CD8-positive, alpha-beta memory T cell (primary cell): ENCODE measurements at regions not wholly inside any gene's neighbourhood (a gene's known extent, or its start where the extent isn't known, plus 50 kb on each side); places are given as distances from the start of the nearest gene placed in this dataset.

Experiments used
- CTCF ChIA-PET: fragments of 350-600 bp; sonication (Branson Sonifier 250); formaldehyde crosslinking; loops from one replicate; lab custom pipeline; 2021; ENCODE audit warnings: antibody characterized with exemption; lab: Charles Lee
- POLR2A ChIA-PET: fragments of 350-600 bp; sonication (Branson Sonifier 250); formaldehyde crosslinking; loops from one replicate; lab custom pipeline; 2021; ENCODE audit warnings: antibody characterized with exemption; lab: Charles Lee
- DNase-seq, 5 donors: peaks; one replicate each; pipeline versions ENCODE4 v3.0.0 to v3.0.0-alpha.2; 2020 to 2022; ENCODE audit warnings: mixed read lengths in 1 of 5
- H3K27ac ChIP-seq: one replicate; pipeline ENCODE4 v1.7.0; 2013; ENCODE audit warnings: low read depth, mild to moderate bottlenecking, low read length, moderate library complexity
- H3K27me3 ChIP-seq: 2 replicates; pipeline ENCODE4 v1.7.0; 2013; ENCODE audit warnings: low read length, mild to moderate bottlenecking; ENCODE audit not compliant: insufficient read depth, poor library complexity, severe bottlenecking
- H3K36me3 ChIP-seq: 2 replicates; pipeline ENCODE4 v1.7.0; 2013; ENCODE audit warnings: mild to moderate bottlenecking, low read length, moderate library complexity; ENCODE audit not compliant: insufficient read depth
- H3K4me1 ChIP-seq: 2 replicates; pipeline ENCODE4 v1.7.0; 2013; ENCODE audit warnings: mild to moderate bottlenecking, low read length, moderate library complexity; ENCODE audit not compliant: insufficient read depth
- H3K4me3 ChIP-seq: 2 replicates; pipeline ENCODE4 v1.7.0; 2013; ENCODE audit warnings: mild to moderate bottlenecking, low read length
- H3K9me3 ChIP-seq: 2 replicates; pipeline ENCODE4 v1.7.0; 2013; ENCODE audit warnings: mild to moderate bottlenecking, low read length
- H3K27ac Mint-ChIP-seq, 8 donors: one replicate each; pipeline ENCODE4 v1.8.0; 2020 to 2021; ENCODE audit warnings: mixed read lengths in 8 of 8, mild to moderate bottlenecking in 6 of 8, inconsistent platforms in 3 of 8, moderate library complexity in 3 of 8
- H3K27me3 Mint-ChIP-seq, 2 donors: one replicate each; pipeline ENCODE4 v1.8.0; 2020 to 2021; ENCODE audit warnings: mixed read lengths in 2 of 2, mild to moderate bottlenecking in 1 of 2, moderate library complexity in 1 of 2
- H3K36me3 Mint-ChIP-seq, 3 donors: one replicate each; pipeline ENCODE4 v1.8.0; 2020 to 2021; ENCODE audit warnings: mixed read lengths in 3 of 3, inconsistent platforms in 1 of 3, mild to moderate bottlenecking in 1 of 3
- H3K4me1 Mint-ChIP-seq, 3 donors: one replicate each; pipeline ENCODE4 v1.8.0; 2020 to 2021; ENCODE audit warnings: mixed read lengths in 3 of 3, inconsistent platforms in 1 of 3, mild to moderate bottlenecking in 1 of 3
- H3K4me3 Mint-ChIP-seq, 7 donors: one replicate each; pipeline ENCODE4 v1.8.0; 2020 to 2021; ENCODE audit warnings: mixed read lengths in 7 of 7, mild to moderate bottlenecking in 6 of 7, moderate library complexity in 4 of 7, inconsistent platforms in 2 of 7
- H3K9me3 Mint-ChIP-seq, 5 donors: one replicate each; pipeline ENCODE4 v1.8.0; 2020 to 2022; ENCODE audit warnings: mixed read lengths in 5 of 5, mild to moderate bottlenecking in 3 of 5, moderate library complexity in 2 of 5, inconsistent platforms in 1 of 5

DNA sequence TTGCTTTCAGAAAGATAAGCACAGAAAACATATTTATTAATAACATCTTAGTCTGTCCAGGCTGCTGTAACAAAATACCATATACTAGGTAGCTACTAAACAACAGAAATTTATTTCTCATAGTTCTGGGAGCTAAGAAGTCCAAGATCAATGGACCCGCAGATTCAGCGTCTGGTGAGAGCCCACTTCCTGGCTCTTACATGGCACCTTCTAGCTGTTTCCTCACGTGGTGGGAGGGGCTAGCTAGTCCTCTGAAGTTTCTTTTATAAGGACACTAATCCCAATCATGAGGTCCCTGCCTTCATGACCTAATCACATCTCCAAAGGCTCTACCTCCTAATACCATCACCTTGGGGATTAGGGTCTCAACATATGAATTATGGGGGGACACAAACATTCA, 57.2 kb upstream of the AFF2 start:
- no peaks in the 10 kb centered on the region for H3K27me3 Mint-ChIP-seq

DNA sequence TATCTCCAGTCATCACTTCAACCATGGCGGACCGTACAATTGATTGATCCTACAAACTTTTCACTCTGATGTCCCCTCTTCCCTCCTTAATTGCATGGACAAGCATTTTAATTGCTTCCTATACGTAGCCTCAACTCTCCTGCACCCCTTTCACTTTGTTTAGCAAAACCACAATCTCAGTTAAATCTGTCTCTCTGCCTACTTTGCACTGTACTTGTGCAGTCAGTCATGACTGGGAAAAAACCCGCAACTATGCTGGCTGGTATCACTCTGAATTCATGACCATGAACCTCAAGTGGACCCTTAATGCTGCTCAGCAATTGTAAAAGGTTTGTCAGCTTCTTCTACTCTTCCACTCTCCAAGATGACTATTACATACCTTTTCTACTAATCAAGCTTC, 51.7 kb upstream of the AFF2 start:
- Histone ChIP-seq H3K27ac (no peak overlapping the region), H3K36me3 (no peaks in the 10 kb centered on the region), H3K4me1 (no peaks in the 10 kb centered on the region), H3K9me3 (no peaks in the 10 kb centered on the region), H3K4me3 (no peak overlapping the region), H3K27me3 (no peaks in the 10 kb centered on the region)
- no peak overlapping the region for H3K4me3 Mint-ChIP-seq
- H3K27me3 Mint-ChIP-seq = no peaks in the 10 kb centered on the region
- ChIA-PET CTCF (no interaction called here), POLR2A (no interaction called here)
- no peaks in the 10 kb centered on the region for H3K4me1 Mint-ChIP-seq
- peaks cover 0 to 2% (median 0%) of the 10 kb centered on the region in 3 donors for H3K36me3 Mint-ChIP-seq
- H3K9me3 Mint-ChIP-seq = no peaks in the 10 kb centered on the region
- no peak overlapping the region for H3K27ac Mint-ChIP-seq
- no peak for DNase-seq

More for the DNA sequence above, 57.2 kb upstream of the AFF2 start:
- no peaks in the 10 kb centered on the region for H3K36me3 Mint-ChIP-seq
- CTCF ChIA-PET = no interaction called here
- H3K9me3 Mint-ChIP-seq = no peaks in the 10 kb centered on the region
- no peak overlapping the region for H3K4me3 ChIP-seq
- POLR2A ChIA-PET = no interaction called here
- peaks cover 6 to 8% (median 7%) of the 10 kb centered on the region in 3 donors for H3K4me1 Mint-ChIP-seq
- no peaks in the 10 kb centered on the region for H3K36me3 ChIP-seq
- H3K9me3 ChIP-seq = no peaks in the 10 kb centered on the region
- H3K4me1 ChIP-seq = no peaks in the 10 kb centered on the region
- H3K27ac Mint-ChIP-seq = no peak overlapping the region
- H3K4me3 Mint-ChIP-seq = no peak overlapping the region
- no peak overlapping the region for H3K27ac ChIP-seq
- no peaks in the 10 kb centered on the region for H3K27me3 ChIP-seq
- DNase-seq = no peak
